Body of pancreas (tissue), 4 donors: ENCODE measurements at regions not wholly inside any gene's neighbourhood (a gene's known extent, or its start where the extent isn't known, plus 50 kb on each side); places are given as distances from the start of the nearest gene placed in this dataset.

Experiments used
- ATAC-seq: fragments of 150-250 bp; one replicate; pipeline ENCODE4 v1.9.1; 2016
- DNase-seq, 4 donors: peaks; one replicate each; pipeline ENCODE4 v3.0.0-alpha.2; 2019
- H3K27ac ChIP-seq, 4 donors: fragments of 200-600 bp; sonication (generic); 1 replicate in 3 of 4; 2 replicates in 1 of 4; pipeline versions ENCODE4 v1.5.1 to v1.6.1; 2016 to 2019; ENCODE audit warnings: mild to moderate bottlenecking in 1 of 4, mixed read lengths in 1 of 4, moderate library complexity in 1 of 4
- H3K27me3 ChIP-seq, 2 donors: fragments of 200-600 bp; sonication (generic); one replicate each; pipeline ENCODE4 v1.6.0; 2016; ENCODE audit warnings: mild to moderate bottlenecking in 1 of 2
- H3K36me3 ChIP-seq, 2 donors: fragments of 200-600 bp; sonication (generic); replicated peaks in 1 of 2; 2 replicates each; pipeline ENCODE4 v1.5.1; 2016; ENCODE audit warnings: low read depth in 2 of 2; ENCODE audit not compliant: insufficient read depth in 1 of 2
- H3K4me1 ChIP-seq: fragments of 200-600 bp; sonication (generic); one replicate; pipeline ENCODE4 v1.6.0; 2016
- H3K4me3 ChIP-seq, 2 donors: fragments of 200-600 bp; sonication (generic); 1 replicate in 1 of 2; 2 replicates in 1 of 2; pipeline ENCODE4 v1.5.1; 2016 to 2019
- H3K9me3 ChIP-seq, 3 donors: fragments of 200-600 bp; sonication (generic); 1 replicate in 2 of 3; 2 replicates in 1 of 3; pipeline ENCODE4 v1.5.1; 2016
- POLR2A ChIP-seq, 3 donors: fragments of 450-650 bp; IDR thresholded peaks; one replicate each; pipeline ENCODE4 v1.6.1; 2016; ENCODE audit warnings: antibody characterized with exemption in 3 of 3, mild to moderate bottlenecking in 2 of 3
- WGBS, 2 donors: methylation state at CpG; one replicate each; pipeline ENCODE4 v1.1.5; 2017; 5-methylcytosine and 5-hydroxymethylcytosine counted together
- intact Hi-C: fragments of 100-400 bp; cut with DNase I; formaldehyde crosslinking; loops from one replicate; pipeline ENCODE4 v1.15.1; 2023
- TF ChIP-seq, protein P1 (sequence below), 7 experiments: fragments of 450-650 bp in 4 of 7; fragments of 200-600 bp in 3 of 7; sonication (generic) in 3 of 7; IDR thresholded peaks; one replicate each; pipeline ENCODE4 v1.5.1; 2016 to 2019; ENCODE audit warnings: antibody characterized with exemption in 7 of 7

GRCh38 chr5:3736926-3737325, 141.3 kb downstream of the IRX1 start:
- no peak overlapping the region for H3K4me3 ChIP-seq
- no peaks in the 10 kb centered on the region for H3K9me3 ChIP-seq
- DNase-seq (no peak), ATAC-seq (no peak)
- H3K27ac ChIP-seq = no peak overlapping the region
- TF ChIP-seq, protein P1, sequence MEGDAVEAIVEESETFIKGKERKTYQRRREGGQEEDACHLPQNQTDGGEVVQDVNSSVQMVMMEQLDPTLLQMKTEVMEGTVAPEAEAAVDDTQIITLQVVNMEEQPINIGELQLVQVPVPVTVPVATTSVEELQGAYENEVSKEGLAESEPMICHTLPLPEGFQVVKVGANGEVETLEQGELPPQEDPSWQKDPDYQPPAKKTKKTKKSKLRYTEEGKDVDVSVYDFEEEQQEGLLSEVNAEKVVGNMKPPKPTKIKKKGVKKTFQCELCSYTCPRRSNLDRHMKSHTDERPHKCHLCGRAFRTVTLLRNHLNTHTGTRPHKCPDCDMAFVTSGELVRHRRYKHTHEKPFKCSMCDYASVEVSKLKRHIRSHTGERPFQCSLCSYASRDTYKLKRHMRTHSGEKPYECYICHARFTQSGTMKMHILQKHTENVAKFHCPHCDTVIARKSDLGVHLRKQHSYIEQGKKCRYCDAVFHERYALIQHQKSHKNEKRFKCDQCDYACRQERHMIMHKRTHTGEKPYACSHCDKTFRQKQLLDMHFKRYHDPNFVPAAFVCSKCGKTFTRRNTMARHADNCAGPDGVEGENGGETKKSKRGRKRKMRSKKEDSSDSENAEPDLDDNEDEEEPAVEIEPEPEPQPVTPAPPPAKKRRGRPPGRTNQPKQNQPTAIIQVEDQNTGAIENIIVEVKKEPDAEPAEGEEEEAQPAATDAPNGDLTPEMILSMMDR (IDR thresholded peaks at IDR 0.05) = no peak
- no peak for TF ChIP-seq POLR2A (IDR thresholded peaks at IDR 0.05)
- no peaks in the 10 kb centered on the region for H3K36me3 ChIP-seq
- H3K27me3 ChIP-seq = no peaks in the 10 kb centered on the region
- WGBS, 2 donors = 49 to 52% methylated on average over 9 of the region's 9 CpGs
- no peaks in the 10 kb centered on the region for H3K4me1 ChIP-seq
- intact Hi-C loops = no loop called here

DNA sequence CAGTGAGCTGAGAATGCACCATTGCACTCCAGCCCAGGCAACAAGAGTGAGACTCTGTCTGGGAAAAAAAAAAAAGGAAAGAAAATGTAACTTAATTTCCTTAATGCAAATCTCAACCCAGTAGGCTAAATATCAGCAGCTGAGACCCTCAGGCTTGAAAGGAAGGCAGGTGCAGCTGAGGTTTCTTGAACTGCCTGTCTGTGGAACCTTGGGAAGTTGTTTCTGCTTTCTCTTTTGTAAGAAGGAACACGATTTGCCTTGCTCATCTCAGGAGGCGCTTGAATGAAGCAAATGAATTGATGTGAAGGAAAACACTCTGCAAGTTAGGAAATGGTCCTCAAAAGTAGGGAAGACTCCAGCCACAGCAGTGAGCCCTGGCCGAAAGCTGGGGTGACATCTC, 143.3 kb downstream of the IRX1 start:
- no peaks in the 10 kb centered on the region for H3K4me1 ChIP-seq
- intact Hi-C loops = no loop called here
- H3K9me3 ChIP-seq = no peaks in the 10 kb centered on the region
- WGBS, 2 donors = 63 to 73% methylated on average over 3 of the region's 3 CpGs
- H3K4me3 ChIP-seq = no peak overlapping the region
- no peak overlapping the region for H3K27ac ChIP-seq
- ATAC-seq (no peak), DNase-seq (no peak)
- no peaks in the 10 kb centered on the region for H3K27me3 ChIP-seq
- no peaks in the 10 kb centered on the region for H3K36me3 ChIP-seq
- TF ChIP-seq POLR2A (IDR thresholded peaks at IDR 0.05) = no peak
- TF ChIP-seq, protein P1 (IDR thresholded peaks at IDR 0.05) = no peak

DNA sequence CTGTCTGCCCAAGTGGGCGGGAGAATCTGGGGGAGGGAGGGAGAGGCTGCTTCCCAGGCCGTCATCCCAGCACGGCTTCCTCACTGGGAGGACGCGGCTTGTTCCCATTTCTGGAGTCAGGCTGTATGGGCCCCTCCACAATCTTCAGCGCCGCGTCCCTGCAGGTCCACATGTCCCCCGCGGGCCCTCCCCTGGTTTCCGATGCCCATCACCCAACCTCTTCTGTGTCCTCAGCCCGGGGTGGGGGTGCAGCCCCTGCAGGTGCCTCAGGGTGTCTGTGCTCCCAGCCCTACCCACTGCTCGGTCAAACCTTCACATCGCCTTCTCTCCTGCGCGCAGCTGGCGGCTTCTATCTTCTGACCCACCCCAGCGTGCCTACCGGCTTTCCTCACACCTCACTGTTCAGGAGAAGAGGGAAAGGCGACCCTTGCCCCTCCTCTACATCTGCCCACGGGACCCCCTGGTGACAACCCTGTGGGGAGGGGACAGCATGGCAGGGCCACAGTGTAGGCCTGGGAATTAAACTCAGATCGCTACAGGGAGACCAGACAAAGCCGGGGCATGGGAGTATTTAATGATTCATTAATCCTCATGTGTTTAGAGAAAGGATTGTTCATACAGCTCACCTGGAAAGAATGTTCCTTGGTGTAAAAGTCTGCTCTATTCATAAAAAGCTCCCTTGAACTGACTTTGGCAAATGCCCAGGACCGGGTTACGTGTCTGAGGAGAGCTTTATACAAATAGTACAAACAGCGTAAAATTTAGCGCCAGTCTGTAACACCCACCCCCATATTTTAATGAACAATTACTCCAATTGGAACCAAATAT, 145.1 kb downstream of the IRX1 start:
- Histone ChIP-seq H3K4me1 (no peaks in the 10 kb centered on the region), H3K27ac (no peak overlapping the region), H3K27me3 (no peaks in the 10 kb centered on the region), H3K9me3 (no peaks in the 10 kb centered on the region), H3K4me3 (no peak overlapping the region), H3K36me3 (no peaks in the 10 kb centered on the region)
- peak in 2 of 4 donors; percentile 11 to 23 for DNase-seq
- TF ChIP-seq, protein P1 (IDR thresholded peaks at IDR 0.05) = no peak
- TF ChIP-seq POLR2A (IDR thresholded peaks at IDR 0.05) = no peak
- 62 to 75% methylated on average over 25 to 27 of the region's 27 CpGs for WGBS, 2 donors
- intact Hi-C loops = no loop called here
- ATAC-seq = peak; percentile 27

DNA sequence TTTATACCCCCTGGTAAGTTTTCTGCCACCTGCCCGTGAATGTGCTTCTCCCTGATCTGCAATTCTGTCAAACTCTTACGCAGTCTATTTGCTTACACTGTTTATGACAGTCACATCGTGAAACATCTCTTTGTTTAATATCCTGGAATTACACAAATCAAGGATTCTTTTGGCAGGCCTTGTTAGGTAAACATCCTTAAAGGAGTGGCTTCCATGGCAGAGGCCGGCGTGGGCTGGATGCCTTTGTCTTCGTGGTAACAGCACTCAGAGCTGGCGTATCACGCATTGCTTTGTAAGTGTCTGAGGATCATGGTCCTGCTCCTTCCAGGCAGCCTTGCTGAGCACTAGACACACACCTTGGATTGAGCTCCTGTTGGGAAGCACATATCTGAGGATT, 145.7 kb downstream of the IRX1 start:
- no peak for TF ChIP-seq POLR2A (IDR thresholded peaks at IDR 0.05)
- TF ChIP-seq, protein P1 (IDR thresholded peaks at IDR 0.05) = no peak
- H3K27ac ChIP-seq = no peak overlapping the region
- no peaks in the 10 kb centered on the region for H3K4me1 ChIP-seq
- 32 to 41% methylated on average over 8 of the region's 8 CpGs for WGBS, 2 donors
- no peaks in the 10 kb centered on the region for H3K9me3 ChIP-seq
- no peak overlapping the region for H3K4me3 ChIP-seq
- no peak for DNase-seq
- no peak for ATAC-seq
- no peaks in the 10 kb centered on the region for H3K27me3 ChIP-seq
- H3K36me3 ChIP-seq = no peaks in the 10 kb centered on the region
- intact Hi-C loops = no loop called here

GRCh38 chr5:3742750-3743149, 147.1 kb downstream of the IRX1 start:
- H3K27me3 ChIP-seq = no peaks in the 10 kb centered on the region
- TF ChIP-seq, protein P1 (IDR thresholded peaks at IDR 0.05) = no peak
- no peak for TF ChIP-seq POLR2A (IDR thresholded peaks at IDR 0.05)
- no peak overlapping the region for H3K27ac ChIP-seq
- H3K4me3 ChIP-seq = no peak overlapping the region
- no peak for DNase-seq
- H3K9me3 ChIP-seq = no peaks in the 10 kb centered on the region
- no peak for ATAC-seq
- no peaks in the 10 kb centered on the region for H3K4me1 ChIP-seq
- 34 to 38% methylated on average over 3 of the region's 3 CpGs for WGBS, 2 donors
- no peaks in the 10 kb centered on the region for H3K36me3 ChIP-seq
- intact Hi-C loops = no loop called here
